ENCODE measurements at regions not wholly inside any gene's neighbourhood (a gene's known extent, or its start where the extent isn't known, plus 50 kb on each side); places are given as distances from the start of the nearest gene placed in this dataset.
A peak's percentile ranks its signal among the peaks of the same experiment; 100 is the strongest.

GRCh38 chr3:161557445-161558150 is 61.0 kb downstream of the OTOL1 start:
- H3K4me2 ChIP-seq, result no peak overlapping the region
- H3K79me2 ChIP-seq (ENCODE audit: insufficient read depth), result no peaks in the 10 kb centered on the region
- no peak overlapping the region for H3K4me3 ChIP-seq (ENCODE audit: low read depth in 2 of 2, low read length in 1 of 2)
- no peak overlapping the region for H3K9ac ChIP-seq
- H3K27me3 ChIP-seq (ENCODE audit: insufficient read depth), result no peaks in the 10 kb centered on the region
- ChIA-PET CTCF (interaction anchor here (0.8 to 1.4 kb wide), 5 partner anchors 9 to 1499 kb away, joined by 3 to 4 read pairs (median 3); no protein-coding TSS in a partner anchor), POLR2A (no interaction called here)
- TF ChIP-seq GATA2 (CRISPR knock-in tag; IDR thresholded peaks at IDR 0.05) (no peak), RXRA (IDR thresholded peaks at IDR 0.05; ENCODE audit: borderline replicate concordance, low read depth) (no peak), TCF12 (IDR thresholded peaks at IDR 0.05) (no peak), USF2 (IDR thresholded peaks at IDR 0.05; ENCODE audit: borderline replicate concordance, low read depth, low read length) (no peak), RAD21 (IDR thresholded peaks at IDR 0.05; ENCODE audit: low read length) (no peak), SIN3A (IDR thresholded peaks at IDR 0.05; ENCODE audit: borderline replicate concordance, low read depth, low read length) (no peak), RFX5 (IDR thresholded peaks at IDR 0.05; ENCODE audit: low read length) (no peak), NRF1 (IDR thresholded peaks at IDR 0.05; ENCODE audit: low read depth, low read length) (no peak), MAX (IDR thresholded peaks at IDR 0.05; ENCODE audit: low read depth) (no peak), EZH2phosphoT487 (IDR thresholded peaks at IDR 0.05; ENCODE audit: borderline replicate concordance, low read depth) (no peak), RCOR1 (IDR thresholded peaks at IDR 0.05; ENCODE audit: low read length) (no peak), EP300 (IDR thresholded peaks at IDR 0.05; ENCODE audit: borderline replicate concordance in 1 of 2, low read depth in 1 of 2, low read length in 1 of 2) (no peak)
- TF ChIP-seq, protein P1, sequence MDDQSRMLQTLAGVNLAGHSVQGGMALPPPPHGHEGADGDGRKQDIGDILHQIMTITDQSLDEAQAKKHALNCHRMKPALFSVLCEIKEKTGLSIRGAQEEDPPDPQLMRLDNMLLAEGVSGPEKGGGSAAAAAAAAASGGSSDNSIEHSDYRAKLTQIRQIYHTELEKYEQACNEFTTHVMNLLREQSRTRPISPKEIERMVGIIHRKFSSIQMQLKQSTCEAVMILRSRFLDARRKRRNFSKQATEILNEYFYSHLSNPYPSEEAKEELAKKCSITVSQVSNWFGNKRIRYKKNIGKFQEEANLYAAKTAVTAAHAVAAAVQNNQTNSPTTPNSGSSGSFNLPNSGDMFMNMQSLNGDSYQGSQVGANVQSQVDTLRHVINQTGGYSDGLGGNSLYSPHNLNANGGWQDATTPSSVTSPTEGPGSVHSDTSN (IDR thresholded peaks at IDR 0.05), result no peak
- H4K20me1 ChIP-seq (ENCODE audit: insufficient read depth), result no peaks in the 10 kb centered on the region
- no peaks in the 10 kb centered on the region for H3F3A ChIP-seq (replicated peaks; ENCODE audit: insufficient read depth)
- H3K36me3 ChIP-seq (replicated peaks in 1 of 2; ENCODE audit: control insufficient read depth in 1 of 2, insufficient read depth in 2 of 2, low read length in 1 of 2), result no peaks in the 10 kb centered on the region
- no peaks in the 10 kb centered on the region for H3K9me2 ChIP-seq
- H2AFZ ChIP-seq (ENCODE audit: low read depth), result no peak overlapping the region
- no peaks in the 10 kb centered on the region for H3K9me3 ChIP-seq
- H3K27ac ChIP-seq (ENCODE audit: low read depth in 2 of 2, low read length in 1 of 2), result no peak overlapping the region
- H3K4me1 ChIP-seq (ENCODE audit: control insufficient read depth in 1 of 2, insufficient read depth in 2 of 2, low read depth in 1 of 2, low read length in 1 of 2), result peaks cover 0 to 28% of the 10 kb centered on the region in 2 experiments; a peak in 2 of 4 replicates
- no peak for DNase-seq
- 88% methylated on average over 5 of the region's 5 CpGs for WGBS (ENCODE audit: low lambda C conversion rate)

DNA sequence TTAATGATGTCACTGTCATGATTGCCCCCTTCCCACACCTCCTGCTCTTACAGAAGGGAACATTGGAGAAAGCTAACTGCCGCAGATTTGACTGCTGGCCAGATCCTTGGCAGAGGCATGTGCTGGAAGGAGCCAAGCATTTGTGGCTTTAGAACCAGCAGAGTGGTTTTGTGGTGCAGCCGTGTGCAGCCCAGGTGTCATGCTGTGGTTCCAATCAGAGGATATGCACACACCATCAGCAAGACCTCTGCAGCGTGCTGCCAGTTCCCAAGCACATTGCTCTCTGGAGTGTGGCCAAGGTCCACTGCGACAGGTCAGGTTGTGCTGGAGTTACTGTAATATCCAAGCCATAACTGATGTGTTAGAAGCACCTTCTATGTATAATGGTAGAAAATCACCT is 61.6 kb downstream of the OTOL1 start:
- no peak overlapping the region for H3K4me2 ChIP-seq
- H3K4me1 ChIP-seq (ENCODE audit: control insufficient read depth in 1 of 2, insufficient read depth in 2 of 2, low read depth in 1 of 2, low read length in 1 of 2), result peaks cover 0 to 28% of the 10 kb centered on the region in 2 experiments; a peak in 2 of 4 replicates
- no peak for DNase-seq
- H3K4me3 ChIP-seq (ENCODE audit: low read depth in 2 of 2, low read length in 1 of 2), result no peak overlapping the region
- H3K79me2 ChIP-seq (ENCODE audit: insufficient read depth), result no peaks in the 10 kb centered on the region
- H3K9me3 ChIP-seq, result no peaks in the 10 kb centered on the region
- H3K9me2 ChIP-seq, result no peaks in the 10 kb centered on the region
- CTCF ChIA-PET, result interaction anchor here (1.0 kb wide), 1 partner anchor 11 kb away, joined by 12 read pairs; no protein-coding TSS in a partner anchor
- no peak overlapping the region for H3K9ac ChIP-seq
- 74% methylated on average over 3 of the region's 4 CpGs for WGBS (ENCODE audit: low lambda C conversion rate)
- no peaks in the 10 kb centered on the region for H4K20me1 ChIP-seq (ENCODE audit: insufficient read depth)
- no peaks in the 10 kb centered on the region for H3K27me3 ChIP-seq (ENCODE audit: insufficient read depth)
- POLR2A ChIA-PET, result no interaction called here
- H3K36me3 ChIP-seq (replicated peaks in 1 of 2; ENCODE audit: control insufficient read depth in 1 of 2, insufficient read depth in 2 of 2, low read length in 1 of 2), result no peaks in the 10 kb centered on the region
- no peak overlapping the region for H2AFZ ChIP-seq (ENCODE audit: low read depth)
- no peak overlapping the region for H3K27ac ChIP-seq (ENCODE audit: low read depth in 2 of 2, low read length in 1 of 2)
- H3F3A ChIP-seq (replicated peaks; ENCODE audit: insufficient read depth), result no peaks in the 10 kb centered on the region
- TF ChIP-seq TAF1 (IDR thresholded peaks at IDR 0.05; ENCODE audit: borderline replicate concordance, low read depth, low read length) (no peak), NRF1 (IDR thresholded peaks at IDR 0.05; ENCODE audit: low read depth, low read length) (no peak), TCF12 (IDR thresholded peaks at IDR 0.05) (peak; percentile 34; the same call in 1 of the 2 replicates), USF1 (IDR thresholded peaks at IDR 0.05; ENCODE audit: borderline replicate concordance, low read depth) (no peak), GATA2 (CRISPR knock-in tag; IDR thresholded peaks at IDR 0.05) (no peak), MXI1 (IDR thresholded peaks at IDR 0.05; ENCODE audit: low read depth, low read length) (peak; percentile 53; the same call in 1 of the 2 replicates), FOXJ3 (CRISPR knock-in tag; IDR thresholded peaks at IDR 0.05) (no peak), CHD2 (IDR thresholded peaks at IDR 0.05; ENCODE audit: low read length, partially characterized antibody) (no peak), RCOR1 (IDR thresholded peaks at IDR 0.05; ENCODE audit: low read length) (no peak)
- TF ChIP-seq, protein P1 (IDR thresholded peaks at IDR 0.05), result no peak
